Endothelial cell of umbilical vein (primary cell): ENCODE measurements at regions not wholly inside any gene's neighbourhood (a gene's known extent, or its start where the extent isn't known, plus 50 kb on each side); places are given as distances from the start of the nearest gene placed in this dataset.

Experiments
- BruUV-seq: library from RNA; stranded (reverse); fragments of 400-500 nt; replicated peaks from 2 replicates; lab custom pipeline; 2021; lab: Mats Ljungman, UMichigan
- CTCF ChIA-PET: fragments of 300-600, 350-600 bp; sonication (Branson Sonifier 250); formaldehyde crosslinking; loops from one replicate; lab custom pipeline; 2021; ENCODE audit warnings: antibody characterized with exemption, inconsistent platforms; lab: Charles Lee
- POLR2A ChIA-PET: fragments of 300-600, 350-600 bp; sonication (Branson Sonifier 250); formaldehyde crosslinking; loops from one replicate; lab custom pipeline; 2021; ENCODE audit warnings: antibody characterized with exemption, inconsistent platforms; lab: Charles Lee
- DNase-seq: peaks from one replicate; pipeline ENCODE4 v3.0.0-alpha.2; 2011; ENCODE audit warnings: low read depth, low spot score
- FAIRE-seq: peaks from 2 replicates; lab custom pipeline; 2011; peaks lifted over from hg19 to GRCh38; lab: Jason Lieb, UNC
- H2AFZ ChIP-seq: 2 replicates; pipeline ENCODE4 v1.6.0; 2012; ENCODE audit warnings: low read depth, low read length, control low read depth, inconsistent platforms
- H3K27ac ChIP-seq: 2 replicates; pipeline ENCODE4 v1.5.1; 2011; ENCODE audit warnings: low read depth, mild to moderate bottlenecking, control low read depth, low read length, moderate library complexity; ENCODE audit not compliant: insufficient read depth
- H3K27me3 ChIP-seq, 2 experiments: 2 replicates each; pipeline versions ENCODE4 v1.6.0 to v1.6.1; 2011; ENCODE audit warnings: low read length in 2 of 2, mixed read lengths in 1 of 2; ENCODE audit not compliant: control insufficient read depth in 2 of 2, insufficient read depth in 2 of 2
- H3K36me3 ChIP-seq, 2 experiments: 2 replicates in 1 of 2; 3 replicates in 1 of 2; pipeline ENCODE4 v1.5.1; 2011; ENCODE audit warnings: low read length in 2 of 2, mild to moderate bottlenecking in 1 of 2, moderate library complexity in 1 of 2; ENCODE audit not compliant: control insufficient read depth in 2 of 2, insufficient read depth in 2 of 2; ENCODE audit errors: extremely low read depth in 1 of 2
- H3K4me1 ChIP-seq: 3 replicates; pipeline ENCODE4 v1.5.1; 2011; ENCODE audit warnings: mild to moderate bottlenecking, low read length; ENCODE audit not compliant: control insufficient read depth, insufficient read depth; ENCODE audit errors: extremely low read depth
- H3K4me2 ChIP-seq: 2 replicates; pipeline ENCODE4 v1.6.1; 2011; ENCODE audit warnings: low read length, control low read depth, mixed read lengths; ENCODE audit not compliant: insufficient read depth
- H3K4me3 ChIP-seq, 3 experiments: fragments of 200-600 bp in 1 of 3; sonication (generic), shearing (Covaris generic) in 1 of 3; replicated peaks in 1 of 3; 2 replicates each; pipeline ENCODE4 v1.5.1; 2011 to 2016; ENCODE audit warnings: control low read depth in 3 of 3, low read length in 3 of 3, mild to moderate bottlenecking in 2 of 3, inconsistent platforms in 1 of 3, low read depth in 1 of 3, moderate library complexity in 1 of 3; ENCODE audit not compliant: insufficient read depth in 1 of 3
- H3K79me2 ChIP-seq: 2 replicates; pipeline ENCODE4 v1.6.0; 2012; ENCODE audit warnings: low read length, inconsistent platforms; ENCODE audit not compliant: control insufficient read depth, insufficient read depth
- H3K9ac ChIP-seq: replicated peaks from 2 replicates; pipeline ENCODE3; 2011; ENCODE audit warnings: low read length, control low read depth; ENCODE audit not compliant: insufficient read depth; ENCODE audit errors: extremely low read depth
- H3K9me1 ChIP-seq: replicated peaks from 3 replicates; pipeline ENCODE4 v1.6.0; 2011; ENCODE audit warnings: mild to moderate bottlenecking, low read length; ENCODE audit not compliant: control insufficient read depth, insufficient read depth; ENCODE audit errors: extremely low read depth
- H3K9me3 ChIP-seq: replicated peaks from 2 replicates; pipeline ENCODE4 v1.5.1; 2012; ENCODE audit warnings: low read length, inconsistent platforms; ENCODE audit not compliant: control insufficient read depth, insufficient read depth
- H4K20me1 ChIP-seq: replicated peaks from 2 replicates; pipeline ENCODE3; 2011; ENCODE audit warnings: mild to moderate bottlenecking, low read length; ENCODE audit not compliant: control insufficient read depth, insufficient read depth; ENCODE audit errors: extremely low read depth
- CTCF ChIP-seq, 2 donors: IDR thresholded peaks; 1 replicate in 1 of 2; 2 replicates in 1 of 2; pipeline ENCODE4 v1.5.1; 2011; ENCODE audit warnings: low read length in 2 of 2, mild to moderate bottlenecking in 2 of 2, moderate library complexity in 2 of 2, control low read depth in 1 of 2, inconsistent platforms in 1 of 2, low read depth in 1 of 2; ENCODE audit not compliant: insufficient read depth in 1 of 2; ENCODE audit errors: extremely low read depth in 1 of 2
- EZH2 ChIP-seq: IDR thresholded peaks from 2 replicates; pipeline ENCODE4 v1.6.1; 2012; ENCODE audit warnings: borderline replicate concordance, low read depth, mild to moderate bottlenecking, moderate library complexity, low read length, inconsistent platforms; ENCODE audit not compliant: severe bottlenecking
- FOS ChIP-seq: IDR thresholded peaks from 2 replicates; pipeline ENCODE4 v1.6.1; 2011; ENCODE audit warnings: mild to moderate bottlenecking, low read length, moderate library complexity, borderline replicate concordance; ENCODE audit not compliant: insufficient read depth
- GATA2 ChIP-seq: IDR thresholded peaks from 2 replicates; pipeline ENCODE4 v1.7.0; 2011; ENCODE audit warnings: low read depth, mild to moderate bottlenecking, moderate library complexity, mixed read lengths, low read length; ENCODE audit not compliant: insufficient read length, insufficient read depth
- JUN ChIP-seq: IDR thresholded peaks from 2 replicates; pipeline ENCODE4 v1.6.1; 2011; ENCODE audit warnings: borderline replicate concordance, low read depth; ENCODE audit not compliant: insufficient read length, insufficient read depth
- MAX ChIP-seq: IDR thresholded peaks from 2 replicates; pipeline ENCODE4 v1.6.1; 2011; ENCODE audit not compliant: insufficient read depth, insufficient read length
- MYC ChIP-seq: IDR thresholded peaks from one replicate; pipeline ENCODE4 v1.6.1; 2011; ENCODE audit warnings: mild to moderate bottlenecking, low read depth, low read length
- POLR2A ChIP-seq: IDR thresholded peaks from 2 replicates; pipeline ENCODE4 v1.6.1; 2012; ENCODE audit warnings: low read depth, mild to moderate bottlenecking, control low read depth, low read length
- POLR2AphosphoS5 ChIP-seq: IDR thresholded peaks from 2 replicates; pipeline ENCODE4 v1.6.1; 2012; ENCODE audit warnings: low read depth, mild to moderate bottlenecking, control low read depth, low read length, moderate library complexity; ENCODE audit not compliant: insufficient read depth
- dilution Hi-C: fragments of 300-500 bp; cut with MboI; formaldehyde crosslinking; loops from one replicate; pipeline ENCODE4 v1.15.0; 2019; ENCODE audit warnings: low sequenced_read_pairs; ENCODE audit not compliant: extremely low pct_ligation_motif_present
- intact Hi-C: fragments of 100-400 bp; cut with micrococcal nuclease; formaldehyde crosslinking; loops from one replicate; pipeline ENCODE4 v1.10.0; 2022

DNA sequence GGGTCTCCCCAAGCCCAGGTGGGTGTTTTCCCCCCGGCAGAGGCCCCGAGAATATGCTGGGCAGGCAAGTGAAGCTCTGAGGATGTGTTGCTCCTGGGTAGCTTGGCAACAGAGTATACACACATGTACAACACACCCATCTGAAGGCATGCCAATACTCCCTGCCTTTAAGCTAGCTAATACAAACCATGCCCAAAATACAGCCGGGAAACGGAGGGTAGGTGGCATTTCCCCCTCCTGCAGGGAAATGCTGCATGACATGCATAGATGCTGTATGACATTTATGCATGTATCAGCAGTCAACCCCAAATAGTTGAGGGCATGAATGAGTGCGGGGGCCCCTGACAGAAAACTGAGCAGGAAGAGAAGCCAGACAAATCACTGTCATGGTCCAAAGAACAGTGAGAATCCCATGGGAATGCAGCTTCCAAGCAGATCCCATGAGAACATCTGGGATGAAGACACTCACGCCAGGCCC lies 614.1 kb downstream of the EBF1 start:
- Histone ChIP-seq H3K36me3 (no peaks in the 10 kb centered on the region), H3K9me3 (no peaks in the 10 kb centered on the region), H3K27me3 (no peaks in the 10 kb centered on the region), H3K79me2 (no peaks in the 10 kb centered on the region), H4K20me1 (no peaks in the 10 kb centered on the region), H3K9ac (no peak overlapping the region), H3K4me1 (no peaks in the 10 kb centered on the region), H3K9me1 (no peaks in the 10 kb centered on the region), H2AFZ (no peak overlapping the region), H3K4me2 (no peak overlapping the region), H3K27ac (no peak overlapping the region), H3K4me3 (no peak overlapping the region)
- FAIRE-seq (no peak), DNase-seq (no peak)
- POLR2A ChIA-PET: no interaction called here
- no TSS peak for BruUV-seq
- intact Hi-C loops (no loop called here), dilution Hi-C loops (no loop called here)
- CTCF ChIA-PET: interaction anchor here (0.6 kb wide), 1 partner anchor 311 kb away, joined by 3 read pairs; no protein-coding TSS in a partner anchor
- TF ChIP-seq MYC (no peak), CTCF (IDR thresholded peaks at IDR 0.05; ENCODE audit: extremely low read depth in 1 of 2, insufficient read depth in 1 of 2, low read depth in 1 of 2, low read length in 2 of 2) (no peak), POLR2A (no peak), POLR2AphosphoS5 (no peak), GATA2 (no peak), JUN (no peak), MAX (no peak), EZH2 (no peak), FOS (no peak)
